WTC11 (cell line): ENCODE measurements at regions not wholly inside any gene's neighbourhood (a gene's known extent, or its start where the extent isn't known, plus 50 kb on each side); places are given as distances from the start of the nearest gene placed in this dataset.

Experiments used
- ATAC-seq: fragments of 200-7000 bp; cut with Tn5 transposase; 2 replicates; pipeline ENCODE4 v1.10.0; 2021; ENCODE audit warnings: mild to moderate bottlenecking, moderate library complexity
- CTCF ChIA-PET: fragments of 300-600 bp; sonication (Branson Sonifier 250); formaldehyde crosslinking; loops from one replicate; lab custom pipeline; 2021; ENCODE audit warnings: antibody characterized with exemption; lab: Charles Lee
- POLR2A ChIA-PET: fragments of 350-600 bp; sonication (Branson Sonifier 250); formaldehyde crosslinking; loops from one replicate; lab custom pipeline; 2021; ENCODE audit warnings: antibody characterized with exemption; lab: Charles Lee
- DNase-seq: peaks from one replicate; pipeline ENCODE4 v3.0.0; 2021; ENCODE audit warnings: low spot score
- H3K27ac Mint-ChIP-seq: 2 replicates; pipeline ENCODE4 v1.8.0; 2021; ENCODE audit warnings: mixed read lengths
- H3K27me3 Mint-ChIP-seq: 2 replicates; pipeline ENCODE4 v1.8.0; 2021; ENCODE audit warnings: low read depth, mild to moderate bottlenecking, moderate library complexity, mixed read lengths
- H3K36me3 Mint-ChIP-seq: 2 replicates; pipeline ENCODE4 v1.8.0; 2021; ENCODE audit warnings: mixed read lengths
- H3K4me1 Mint-ChIP-seq: 2 replicates; pipeline ENCODE4 v1.8.0; 2022; ENCODE audit warnings: mixed read lengths
- H3K4me3 Mint-ChIP-seq: 2 replicates; pipeline ENCODE4 v1.8.0; 2021; ENCODE audit warnings: mild to moderate bottlenecking, moderate library complexity, mixed read lengths
- H3K9me3 Mint-ChIP-seq: 2 replicates; pipeline ENCODE4 v1.8.0; 2021; ENCODE audit warnings: mixed read lengths
- ETV6 ChIP-seq: sonication (generic); formaldehyde crosslinking; IDR thresholded peaks from 2 replicates; pipeline ENCODE4 v1.8.1; 2022; ENCODE audit warnings: mild to moderate bottlenecking, missing genetic modification reagents
- NR3C1 ChIP-seq: sonication (generic); formaldehyde crosslinking; conservative IDR thresholded peaks from 2 replicates; pipeline ENCODE4 v1.8.1; 2023; ENCODE audit warnings: low read depth, mild to moderate bottlenecking, missing genetic modification reagents
- ZBTB43 ChIP-seq: sonication (generic); formaldehyde crosslinking; IDR thresholded peaks from 2 replicates; pipeline ENCODE4 v1.8.1; 2023; ENCODE audit warnings: mild to moderate bottlenecking, missing genetic modification reagents
- ZNF232 ChIP-seq: sonication (generic); formaldehyde crosslinking; IDR thresholded peaks from 2 replicates; pipeline ENCODE4 v1.8.0; 2022; ENCODE audit warnings: mild to moderate bottlenecking, missing genetic modification reagents
- ZNF425 ChIP-seq: fragments of 250-450 bp; sonication (Bioruptor Pico); conservative IDR thresholded peaks from 2 replicates; pipeline ENCODE4 v1.9.0; 2021; ENCODE audit warnings: mild to moderate bottlenecking
- TF ChIP-seq, protein P1 (sequence below): sonication (generic); formaldehyde crosslinking; IDR thresholded peaks from 2 replicates; pipeline ENCODE4 v1.8.0; 2022; ENCODE audit warnings: missing genetic modification reagents
- TF ChIP-seq, protein P2 (sequence below): sonication (generic); formaldehyde crosslinking; IDR thresholded peaks from 2 replicates; pipeline ENCODE4 v1.8.1; 2023; ENCODE audit warnings: mild to moderate bottlenecking, missing genetic modification reagents, borderline replicate concordance
- TF ChIP-seq, protein P3 (sequence below): fragments of 200-600 bp; IDR thresholded peaks from 2 replicates; pipeline ENCODE4 v1.8.0; 2022; ENCODE audit warnings: antibody characterized with exemption
- TF ChIP-seq, protein P4 (sequence below): fragments of 250-450 bp; sonication (Bioruptor Pico); IDR thresholded peaks from 2 replicates; pipeline ENCODE4 v1.9.0; 2021; ENCODE audit warnings: mild to moderate bottlenecking

GRCh38 chr2:149924028-149924427 lies 336.5 kb upstream of the MMADHC start (continued):
- TF ChIP-seq, protein P1, sequence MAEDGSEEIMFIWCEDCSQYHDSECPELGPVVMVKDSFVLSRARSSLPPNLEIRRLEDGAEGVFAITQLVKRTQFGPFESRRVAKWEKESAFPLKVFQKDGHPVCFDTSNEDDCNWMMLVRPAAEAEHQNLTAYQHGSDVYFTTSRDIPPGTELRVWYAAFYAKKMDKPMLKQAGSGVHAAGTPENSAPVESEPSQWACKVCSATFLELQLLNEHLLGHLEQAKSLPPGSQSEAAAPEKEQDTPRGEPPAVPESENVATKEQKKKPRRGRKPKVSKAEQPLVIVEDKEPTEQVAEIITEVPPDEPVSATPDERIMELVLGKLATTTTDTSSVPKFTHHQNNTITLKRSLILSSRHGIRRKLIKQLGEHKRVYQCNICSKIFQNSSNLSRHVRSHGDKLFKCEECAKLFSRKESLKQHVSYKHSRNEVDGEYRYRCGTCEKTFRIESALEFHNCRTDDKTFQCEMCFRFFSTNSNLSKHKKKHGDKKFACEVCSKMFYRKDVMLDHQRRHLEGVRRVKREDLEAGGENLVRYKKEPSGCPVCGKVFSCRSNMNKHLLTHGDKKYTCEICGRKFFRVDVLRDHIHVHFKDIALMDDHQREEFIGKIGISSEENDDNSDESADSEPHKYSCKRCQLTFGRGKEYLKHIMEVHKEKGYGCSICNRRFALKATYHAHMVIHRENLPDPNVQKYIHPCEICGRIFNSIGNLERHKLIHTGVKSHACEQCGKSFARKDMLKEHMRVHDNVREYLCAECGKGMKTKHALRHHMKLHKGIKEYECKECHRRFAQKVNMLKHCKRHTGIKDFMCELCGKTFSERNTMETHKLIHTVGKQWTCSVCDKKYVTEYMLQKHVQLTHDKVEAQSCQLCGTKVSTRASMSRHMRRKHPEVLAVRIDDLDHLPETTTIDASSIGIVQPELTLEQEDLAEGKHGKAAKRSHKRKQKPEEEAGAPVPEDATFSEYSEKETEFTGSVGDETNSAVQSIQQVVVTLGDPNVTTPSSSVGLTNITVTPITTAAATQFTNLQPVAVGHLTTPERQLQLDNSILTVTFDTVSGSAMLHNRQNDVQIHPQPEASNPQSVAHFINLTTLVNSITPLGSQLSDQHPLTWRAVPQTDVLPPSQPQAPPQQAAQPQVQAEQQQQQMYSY (CRISPR knock-in tag), result no peak
- TF ChIP-seq NR3C1 (CRISPR knock-in tag), result no peak

DNA sequence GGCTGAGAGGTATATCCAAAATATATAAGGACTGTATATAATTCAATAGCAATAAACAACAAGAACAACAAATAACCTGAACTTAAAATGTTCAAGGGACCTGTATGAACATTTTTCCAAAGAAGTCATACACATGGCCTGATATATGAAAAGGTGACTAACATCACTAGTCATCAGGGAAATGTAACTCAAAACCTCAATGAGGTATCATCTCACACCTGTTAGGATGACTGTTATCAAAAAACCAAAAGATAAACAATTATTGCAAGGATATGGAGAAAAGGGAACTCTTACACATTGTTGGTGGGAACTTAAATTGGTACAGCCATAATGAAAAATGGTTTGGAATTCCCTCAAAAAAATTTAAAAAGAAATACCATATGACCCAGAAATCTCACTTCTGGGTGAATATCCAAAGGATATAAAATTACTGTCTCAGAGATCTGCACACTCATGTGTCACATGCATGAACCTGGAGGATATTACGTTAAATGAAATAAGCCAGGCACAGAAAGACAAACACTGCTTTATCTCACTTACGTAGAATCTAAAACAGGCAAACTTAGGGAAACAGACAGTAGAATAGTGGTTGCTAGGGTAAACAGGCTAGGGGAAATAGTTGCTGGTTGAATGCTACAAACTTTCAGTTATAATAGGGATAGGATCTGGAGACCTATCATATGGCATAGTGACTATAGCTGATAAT lies 334.5 kb upstream of the MMADHC start:
- peaks cover 16% of the 10 kb centered on the region for H3K9me3 Mint-ChIP-seq
- TF ChIP-seq ZNF425 (CRISPR knock-in tag) (no peak), ETV6 (CRISPR knock-in tag) (no peak), ZNF232 (CRISPR knock-in tag) (no peak), ZBTB43 (CRISPR knock-in tag) (no peak)
- TF ChIP-seq, protein P2, sequence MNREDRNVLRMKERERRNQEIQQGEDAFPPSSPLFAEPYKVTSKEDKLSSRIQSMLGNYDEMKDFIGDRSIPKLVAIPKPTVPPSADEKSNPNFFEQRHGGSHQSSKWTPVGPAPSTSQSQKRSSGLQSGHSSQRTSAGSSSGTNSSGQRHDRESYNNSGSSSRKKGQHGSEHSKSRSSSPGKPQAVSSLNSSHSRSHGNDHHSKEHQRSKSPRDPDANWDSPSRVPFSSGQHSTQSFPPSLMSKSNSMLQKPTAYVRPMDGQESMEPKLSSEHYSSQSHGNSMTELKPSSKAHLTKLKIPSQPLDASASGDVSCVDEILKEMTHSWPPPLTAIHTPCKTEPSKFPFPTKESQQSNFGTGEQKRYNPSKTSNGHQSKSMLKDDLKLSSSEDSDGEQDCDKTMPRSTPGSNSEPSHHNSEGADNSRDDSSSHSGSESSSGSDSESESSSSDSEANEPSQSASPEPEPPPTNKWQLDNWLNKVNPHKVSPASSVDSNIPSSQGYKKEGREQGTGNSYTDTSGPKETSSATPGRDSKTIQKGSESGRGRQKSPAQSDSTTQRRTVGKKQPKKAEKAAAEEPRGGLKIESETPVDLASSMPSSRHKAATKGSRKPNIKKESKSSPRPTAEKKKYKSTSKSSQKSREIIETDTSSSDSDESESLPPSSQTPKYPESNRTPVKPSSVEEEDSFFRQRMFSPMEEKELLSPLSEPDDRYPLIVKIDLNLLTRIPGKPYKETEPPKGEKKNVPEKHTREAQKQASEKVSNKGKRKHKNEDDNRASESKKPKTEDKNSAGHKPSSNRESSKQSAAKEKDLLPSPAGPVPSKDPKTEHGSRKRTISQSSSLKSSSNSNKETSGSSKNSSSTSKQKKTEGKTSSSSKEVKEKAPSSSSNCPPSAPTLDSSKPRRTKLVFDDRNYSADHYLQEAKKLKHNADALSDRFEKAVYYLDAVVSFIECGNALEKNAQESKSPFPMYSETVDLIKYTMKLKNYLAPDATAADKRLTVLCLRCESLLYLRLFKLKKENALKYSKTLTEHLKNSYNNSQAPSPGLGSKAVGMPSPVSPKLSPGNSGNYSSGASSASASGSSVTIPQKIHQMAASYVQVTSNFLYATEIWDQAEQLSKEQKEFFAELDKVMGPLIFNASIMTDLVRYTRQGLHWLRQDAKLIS (CRISPR knock-in tag), result no peak
- TF ChIP-seq, protein P3, sequence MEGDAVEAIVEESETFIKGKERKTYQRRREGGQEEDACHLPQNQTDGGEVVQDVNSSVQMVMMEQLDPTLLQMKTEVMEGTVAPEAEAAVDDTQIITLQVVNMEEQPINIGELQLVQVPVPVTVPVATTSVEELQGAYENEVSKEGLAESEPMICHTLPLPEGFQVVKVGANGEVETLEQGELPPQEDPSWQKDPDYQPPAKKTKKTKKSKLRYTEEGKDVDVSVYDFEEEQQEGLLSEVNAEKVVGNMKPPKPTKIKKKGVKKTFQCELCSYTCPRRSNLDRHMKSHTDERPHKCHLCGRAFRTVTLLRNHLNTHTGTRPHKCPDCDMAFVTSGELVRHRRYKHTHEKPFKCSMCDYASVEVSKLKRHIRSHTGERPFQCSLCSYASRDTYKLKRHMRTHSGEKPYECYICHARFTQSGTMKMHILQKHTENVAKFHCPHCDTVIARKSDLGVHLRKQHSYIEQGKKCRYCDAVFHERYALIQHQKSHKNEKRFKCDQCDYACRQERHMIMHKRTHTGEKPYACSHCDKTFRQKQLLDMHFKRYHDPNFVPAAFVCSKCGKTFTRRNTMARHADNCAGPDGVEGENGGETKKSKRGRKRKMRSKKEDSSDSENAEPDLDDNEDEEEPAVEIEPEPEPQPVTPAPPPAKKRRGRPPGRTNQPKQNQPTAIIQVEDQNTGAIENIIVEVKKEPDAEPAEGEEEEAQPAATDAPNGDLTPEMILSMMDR, result no peak
- TF ChIP-seq, protein P4, sequence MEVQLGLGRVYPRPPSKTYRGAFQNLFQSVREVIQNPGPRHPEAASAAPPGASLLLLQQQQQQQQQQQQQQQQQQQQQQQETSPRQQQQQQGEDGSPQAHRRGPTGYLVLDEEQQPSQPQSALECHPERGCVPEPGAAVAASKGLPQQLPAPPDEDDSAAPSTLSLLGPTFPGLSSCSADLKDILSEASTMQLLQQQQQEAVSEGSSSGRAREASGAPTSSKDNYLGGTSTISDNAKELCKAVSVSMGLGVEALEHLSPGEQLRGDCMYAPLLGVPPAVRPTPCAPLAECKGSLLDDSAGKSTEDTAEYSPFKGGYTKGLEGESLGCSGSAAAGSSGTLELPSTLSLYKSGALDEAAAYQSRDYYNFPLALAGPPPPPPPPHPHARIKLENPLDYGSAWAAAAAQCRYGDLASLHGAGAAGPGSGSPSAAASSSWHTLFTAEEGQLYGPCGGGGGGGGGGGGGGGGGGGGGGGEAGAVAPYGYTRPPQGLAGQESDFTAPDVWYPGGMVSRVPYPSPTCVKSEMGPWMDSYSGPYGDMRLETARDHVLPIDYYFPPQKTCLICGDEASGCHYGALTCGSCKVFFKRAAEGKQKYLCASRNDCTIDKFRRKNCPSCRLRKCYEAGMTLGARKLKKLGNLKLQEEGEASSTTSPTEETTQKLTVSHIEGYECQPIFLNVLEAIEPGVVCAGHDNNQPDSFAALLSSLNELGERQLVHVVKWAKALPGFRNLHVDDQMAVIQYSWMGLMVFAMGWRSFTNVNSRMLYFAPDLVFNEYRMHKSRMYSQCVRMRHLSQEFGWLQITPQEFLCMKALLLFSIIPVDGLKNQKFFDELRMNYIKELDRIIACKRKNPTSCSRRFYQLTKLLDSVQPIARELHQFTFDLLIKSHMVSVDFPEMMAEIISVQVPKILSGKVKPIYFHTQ (CRISPR knock-in tag), result no peak
- no peak overlapping the region for H3K27ac Mint-ChIP-seq
- no peaks in the 10 kb centered on the region for H3K27me3 Mint-ChIP-seq
- H3K36me3 Mint-ChIP-seq, result 0 out of 2 replicates have a peak, but pooled peaks cover 7% of the 10 kb centered on the region
- CTCF ChIA-PET, result no interaction called here
- DNase-seq, result no peak
- ATAC-seq, result no peak
- POLR2A ChIA-PET, result no interaction called here
- H3K4me1 Mint-ChIP-seq, result peaks cover 8% of the 10 kb centered on the region
- no peak overlapping the region for H3K4me3 Mint-ChIP-seq
